A549 (cell line): ENCODE measurements at regions not wholly inside any gene's neighbourhood (a gene's known extent, or its start where the extent isn't known, plus 50 kb on each side); places are given as distances from the start of the nearest gene placed in this dataset.

Experiments
- ATAC-seq, 2 experiments: fragments of 200-7000 bp in 1 of 2; fragments of >200 bp in 1 of 2; cut with Nextera tagmentation in 1 of 2; cut with Tn5 transposase in 1 of 2; 3 replicates each; pipeline versions ENCODE4 v1.8.0 to v1.9.1; 2018 to 2020; ENCODE audit warnings: mild to moderate bottlenecking in 1 of 2, moderate library complexity in 1 of 2
- CTCF ChIA-PET: fragments of 300-600 bp; sonication (Branson Sonifier 250); formaldehyde crosslinking; extraction: SDS; loops from one replicate; lab custom pipeline; 2021; ENCODE audit warnings: antibody characterized with exemption, inconsistent platforms; lab: Yijun Ruan, JAX
- POLR2A ChIA-PET: fragments of 350-600 bp; formaldehyde crosslinking; extraction: SDS; loops from one replicate; lab custom pipeline; 2021; ENCODE audit warnings: antibody characterized with exemption, inconsistent platforms; lab: Yijun Ruan, JAX
- DNase-seq, 2 experiments: peaks; one replicate each; pipeline versions ENCODE4 v3.0.0 to v3.0.0-alpha.2; 2011 to 2016; ENCODE audit warnings: low read depth in 1 of 2, low spot score in 1 of 2
- FAIRE-seq: peaks from 2 replicates; lab custom pipeline; 2011; peaks lifted over from hg19 to GRCh38; lab: Jason Lieb, UNC
- H3K27ac ChIP-seq, 2 experiments: fragments of >200 bp; sonication (Bioruptor Twin); formaldehyde crosslinking; 3 replicates each; pipeline ENCODE4 v1.5.1; 2016 to 2017
- H3K4me1 ChIP-seq: fragments of >200 bp; sonication (Bioruptor Twin); formaldehyde crosslinking; 3 replicates; pipeline ENCODE4 v1.6.1; 2016
- H3K4me2 ChIP-seq: fragments of >200 bp; sonication (Bioruptor Twin); formaldehyde crosslinking; 3 replicates; pipeline ENCODE4 v1.6.1; 2016
- H3K4me3 ChIP-seq: fragments of >200 bp; sonication (Bioruptor Twin); formaldehyde crosslinking; 3 replicates; pipeline ENCODE4 v1.5.1; 2016
- H3K9me3 ChIP-seq: fragments of >200 bp; sonication (Bioruptor Twin); formaldehyde crosslinking; 3 replicates; pipeline ENCODE4 v1.6.1; 2016
- BHLHE40 ChIP-seq: IDR thresholded peaks from 2 replicates; pipeline ENCODE4 v1.6.1; 2012; ENCODE audit warnings: low read depth, low read length, inconsistent platforms
- CHD2 ChIP-seq: fragments of 150-350 bp; IDR thresholded peaks from 2 replicates; pipeline ENCODE4 v1.6.1; 2014; ENCODE audit warnings: low read length; ENCODE audit not compliant: partially characterized antibody
- CTCF ChIP-seq: fragments of >200 bp; sonication (Bioruptor Twin); formaldehyde crosslinking; IDR thresholded peaks from 3 replicates; pipeline ENCODE4 v1.5.1; 2016
- E2F6 ChIP-seq: IDR thresholded peaks from 2 replicates; pipeline ENCODE4 v1.6.1; 2012; ENCODE audit warnings: low read depth, borderline replicate concordance
- EHMT2 ChIP-seq: fragments of 200-600 bp; sonication (generic); IDR thresholded peaks from 2 replicates; pipeline ENCODE4 v1.6.1; 2016; ENCODE audit warnings: antibody characterized with exemption, low read depth, mild to moderate bottlenecking, moderate library complexity
- FOSL2 ChIP-seq, 2 experiments: fragments of 450-650 bp in 1 of 2; fragments of >200 bp in 1 of 2; sonication (Bioruptor Twin) in 1 of 2; formaldehyde crosslinking; IDR thresholded peaks; 2 replicates each; pipeline versions ENCODE4 v1.5.0 to v1.6.1; 2016 to 2020; ENCODE audit warnings: mild to moderate bottlenecking in 1 of 2, moderate library complexity in 1 of 2
- FOXS1 ChIP-seq: fragments of 250-450 bp; sonication (Bioruptor Pico); IDR thresholded peaks from 2 replicates; pipeline ENCODE4 v1.5.0; 2020; ENCODE audit warnings: mild to moderate bottlenecking, moderate library complexity
- GATA3 ChIP-seq: IDR thresholded peaks from 2 replicates; pipeline ENCODE4 v1.6.1; 2012; ENCODE audit warnings: borderline replicate concordance
- HMGXB4 ChIP-seq: fragments of 250-450 bp; sonication (Bioruptor Pico); IDR thresholded peaks from 2 replicates; pipeline ENCODE4 v1.5.0; 2021; ENCODE audit warnings: mild to moderate bottlenecking, moderate library complexity, borderline replicate concordance
- HOXB13 ChIP-seq: fragments of 250-450 bp; sonication (Bioruptor Pico); IDR thresholded peaks from 2 replicates; pipeline ENCODE4 v1.5.0; 2020; ENCODE audit warnings: low read depth, mild to moderate bottlenecking, moderate library complexity
- JUN ChIP-seq, 2 experiments: fragments of >200 bp; sonication (Bioruptor Twin); formaldehyde crosslinking; IDR thresholded peaks; 2 replicates in 1 of 2; 3 replicates in 1 of 2; pipeline ENCODE4 v1.6.1; 2016 to 2017
- JUNB ChIP-seq: fragments of >200 bp; sonication (Bioruptor Twin); formaldehyde crosslinking; IDR thresholded peaks from 2 replicates; pipeline ENCODE4 v1.6.1; 2016
- KDM5A ChIP-seq: fragments of 200-600 bp; sonication (generic); IDR thresholded peaks from 2 replicates; pipeline ENCODE4 v1.6.1; 2016; ENCODE audit warnings: antibody characterized with exemption, mild to moderate bottlenecking
- NFE2L2 ChIP-seq: fragments of 150-350 bp; conservative IDR thresholded peaks from 2 replicates; pipeline ENCODE4 v1.6.1; 2014; ENCODE audit warnings: low read length
- NR3C1 ChIP-seq: fragments of >200 bp; sonication (Bioruptor Twin); formaldehyde crosslinking; IDR thresholded peaks from 3 replicates; pipeline ENCODE4 v1.6.1; 2017
- POLR2AphosphoS2 ChIP-seq: conservative IDR thresholded peaks from 2 replicates; pipeline ENCODE4 v1.6.1; 2012; ENCODE audit warnings: low read length, improper control_type of control experiment, inconsistent platforms
- RCOR1 ChIP-seq: fragments of 150-350 bp; IDR thresholded peaks from 2 replicates; pipeline ENCODE4 v1.6.1; 2014; ENCODE audit warnings: antibody characterized with exemption, low read length, low read depth
- REST ChIP-seq: fragments of 200-600 bp; sonication (generic); IDR thresholded peaks from 2 replicates; pipeline ENCODE4 v1.6.1; 2016; ENCODE audit warnings: antibody characterized with exemption, mild to moderate bottlenecking, moderate library complexity
- RFX5 ChIP-seq: fragments of 450-650 bp; IDR thresholded peaks from 2 replicates; pipeline ENCODE4 v1.7.1; 2014; ENCODE audit warnings: antibody characterized with exemption, mild to moderate bottlenecking, moderate library complexity
- RNF2 ChIP-seq: fragments of 200-600 bp; sonication (generic); IDR thresholded peaks from 2 replicates; pipeline ENCODE4 v1.6.1; 2016; ENCODE audit warnings: low read depth, mild to moderate bottlenecking, antibody characterized with exemption, moderate library complexity, borderline replicate concordance
- SMC3 ChIP-seq: fragments of >200 bp; sonication (Bioruptor Twin); formaldehyde crosslinking; IDR thresholded peaks from 3 replicates; pipeline ENCODE4 v1.6.1; 2018; ENCODE audit warnings: inconsistent platforms
- SREBF2 ChIP-seq: fragments of 450-650 bp; IDR thresholded peaks from 2 replicates; pipeline ENCODE4 v1.6.1; 2014; ENCODE audit warnings: mild to moderate bottlenecking, moderate library complexity
- USF2 ChIP-seq: fragments of 450-650 bp; IDR thresholded peaks from 2 replicates; pipeline ENCODE4 v1.6.1; 2014; ENCODE audit warnings: antibody characterized with exemption
- ZFP36 ChIP-seq: fragments of 450-650 bp; IDR thresholded peaks from 2 replicates; pipeline ENCODE4 v1.6.1; 2014; ENCODE audit warnings: borderline replicate concordance; ENCODE audit not compliant: partially characterized antibody
- ZNF302 ChIP-seq: fragments of 250-450 bp; sonication (Bioruptor Pico); IDR thresholded peaks from 2 replicates; pipeline ENCODE4 v1.9.0; 2021; ENCODE audit warnings: inconsistent platforms, mild to moderate bottlenecking, moderate library complexity
- ZSCAN20 ChIP-seq: fragments of 250-450 bp; sonication (Bioruptor Pico); IDR thresholded peaks from 2 replicates; pipeline ENCODE4 v1.8.0; 2022; ENCODE audit warnings: mild to moderate bottlenecking, moderate library complexity
- WGBS: methylation state at CpG from one replicate; pipeline ENCODE4 v1.1.6; 2017; ENCODE audit errors: missing lambda C conversion rate; 5-methylcytosine and 5-hydroxymethylcytosine counted together

GRCh38 chr9:27701587-27701986, 128.3 kb upstream of the C9orf72 start:
- no peaks in the 10 kb centered on the region for H3K9me3 ChIP-seq
- POLR2A ChIA-PET: no interaction called here
- no peak overlapping the region for H3K4me2 ChIP-seq
- DNase-seq (no peak), ATAC-seq (no peak), FAIRE-seq (no peak)
- H3K27ac ChIP-seq: no peak overlapping the region
- no peak overlapping the region for H3K4me3 ChIP-seq
- WGBS: 48% methylated on average over 7 of the region's 7 CpGs
- no peak for TF ChIP-seq RFX5
- TF ChIP-seq NFE2L2: no peak
- no peak for TF ChIP-seq BHLHE40
- TF ChIP-seq HOXB13 (CRISPR knock-in tag): no peak
- no peak for TF ChIP-seq ZSCAN20 (CRISPR knock-in tag)
- TF ChIP-seq E2F6: no peak
- no peak for TF ChIP-seq HMGXB4 (CRISPR knock-in tag)
- no peak for TF ChIP-seq POLR2AphosphoS2
- TF ChIP-seq ZFP36: no peak
- no peak for TF ChIP-seq EHMT2
- TF ChIP-seq FOSL2 (IDR thresholded peaks at IDR 0.05): no peak
- no peak for TF ChIP-seq FOSL2 (CRISPR knock-in tag; IDR thresholded peaks at IDR 0.05)
- TF ChIP-seq KDM5A: no peak
- TF ChIP-seq GATA3: no peak
- no peak for TF ChIP-seq NR3C1
- TF ChIP-seq CTCF: no peak
- no peak for TF ChIP-seq ZNF302
- TF ChIP-seq RNF2: no peak
- TF ChIP-seq SREBF2: no peak
- no peak for TF ChIP-seq USF2
- TF ChIP-seq CHD2: no peak
- CTCF ChIA-PET: no interaction called here
- H3K4me1 ChIP-seq: no peaks in the 10 kb centered on the region

GRCh38 chr9:27703216-27703980, 130.1 kb upstream of the C9orf72 start:
- Histone ChIP-seq H3K4me3 (no peak overlapping the region), H3K4me2 (no peak overlapping the region), H3K27ac (no peak overlapping the region), H3K9me3 (no peaks in the 10 kb centered on the region), H3K4me1 (no peaks in the 10 kb centered on the region)
- ATAC-seq (no peak), DNase-seq (no peak), FAIRE-seq (peak; percentile 51)
- ChIA-PET POLR2A (no interaction called here), CTCF (no interaction called here)
- whole genome bisulfite sequencing: 1% methylated on average over 2 of the region's 2 CpGs
- TF ChIP-seq FOXS1 (no peak), RCOR1 (no peak), CTCF (no peak), REST (no peak), SMC3 (no peak), JUN (IDR thresholded peaks at IDR 0.05) (no peak), GATA3 (no peak), JUNB (no peak)
